ENCODE measurements at regions not wholly inside any gene's neighbourhood (a gene's known extent, or its start where the extent isn't known, plus 50 kb on each side); places are given as distances from the start of the nearest gene placed in this dataset.

DNA sequence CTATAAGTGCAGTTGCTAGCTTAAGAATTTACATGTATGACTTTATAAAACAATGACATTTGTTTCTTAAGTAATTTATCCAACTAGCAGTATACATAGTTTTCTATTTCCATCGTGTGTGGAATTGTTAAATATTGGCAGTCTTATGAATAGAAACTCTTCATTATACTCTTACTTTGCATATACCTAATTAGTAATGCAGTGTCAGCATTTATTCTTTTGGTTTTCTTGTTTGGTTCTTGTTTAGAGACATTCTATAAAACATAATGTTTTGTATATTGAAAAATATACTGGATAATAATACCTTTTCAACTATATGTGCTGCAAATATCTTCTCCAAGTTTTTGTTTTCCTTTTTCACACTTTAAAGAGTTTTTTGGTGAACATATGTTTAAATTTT lies 760.2 kb downstream of the VGLL3 start:
- TF ChIP-seq, protein P1, sequence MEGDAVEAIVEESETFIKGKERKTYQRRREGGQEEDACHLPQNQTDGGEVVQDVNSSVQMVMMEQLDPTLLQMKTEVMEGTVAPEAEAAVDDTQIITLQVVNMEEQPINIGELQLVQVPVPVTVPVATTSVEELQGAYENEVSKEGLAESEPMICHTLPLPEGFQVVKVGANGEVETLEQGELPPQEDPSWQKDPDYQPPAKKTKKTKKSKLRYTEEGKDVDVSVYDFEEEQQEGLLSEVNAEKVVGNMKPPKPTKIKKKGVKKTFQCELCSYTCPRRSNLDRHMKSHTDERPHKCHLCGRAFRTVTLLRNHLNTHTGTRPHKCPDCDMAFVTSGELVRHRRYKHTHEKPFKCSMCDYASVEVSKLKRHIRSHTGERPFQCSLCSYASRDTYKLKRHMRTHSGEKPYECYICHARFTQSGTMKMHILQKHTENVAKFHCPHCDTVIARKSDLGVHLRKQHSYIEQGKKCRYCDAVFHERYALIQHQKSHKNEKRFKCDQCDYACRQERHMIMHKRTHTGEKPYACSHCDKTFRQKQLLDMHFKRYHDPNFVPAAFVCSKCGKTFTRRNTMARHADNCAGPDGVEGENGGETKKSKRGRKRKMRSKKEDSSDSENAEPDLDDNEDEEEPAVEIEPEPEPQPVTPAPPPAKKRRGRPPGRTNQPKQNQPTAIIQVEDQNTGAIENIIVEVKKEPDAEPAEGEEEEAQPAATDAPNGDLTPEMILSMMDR (IDR thresholded peaks at IDR 0.05; ENCODE audit: low read depth, low read length) = no peak
- DNase-seq (ENCODE audit: low read depth in 2 of 2) = no peak
- H3K4me3 ChIP-seq (replicated peaks in 1 of 2; ENCODE audit: low read depth in 2 of 2, low read length in 2 of 2) = no peak overlapping the region

- no peak for DNase-seq (ENCODE audit: low read depth in 2 of 2)
- TF ChIP-seq, protein P1 (IDR thresholded peaks at IDR 0.05; ENCODE audit: low read depth, low read length) = no peak
These were observed 761.2 kb downstream of the VGLL3 start for GRCh38 chr3:86229775-86230094.

DNA sequence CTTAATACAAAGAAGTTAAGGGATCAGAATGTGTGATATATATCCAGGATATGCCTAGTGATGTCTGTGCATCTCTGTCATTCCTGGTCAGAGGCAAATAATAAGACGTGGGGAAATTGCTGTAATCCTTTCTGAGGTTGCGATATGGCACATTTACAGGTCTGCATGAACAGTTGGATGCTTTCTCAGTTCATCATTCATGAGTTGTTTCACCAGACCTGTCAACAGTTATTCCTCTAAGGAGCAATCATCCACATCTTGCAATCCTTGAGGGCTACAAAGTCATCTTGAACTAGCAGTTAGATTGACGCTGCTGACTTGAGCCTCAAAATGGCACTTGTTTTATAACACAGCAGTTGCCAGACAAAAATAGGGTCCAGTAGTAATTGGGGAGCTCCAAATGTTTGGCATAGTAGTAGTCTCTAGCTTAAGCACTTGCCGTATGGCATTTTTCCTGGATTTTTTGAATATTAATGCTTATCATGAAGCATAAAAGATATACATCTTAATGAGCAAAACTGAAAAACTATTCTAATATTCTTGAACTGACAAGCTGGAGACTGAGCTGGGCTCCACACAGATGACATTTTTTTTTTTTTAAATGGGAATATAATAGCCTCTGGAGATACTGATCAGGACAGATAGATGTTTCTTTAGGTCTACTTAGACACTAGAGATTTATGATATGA lies 761.7 kb downstream of the VGLL3 start:
- DNase-seq (ENCODE audit: low read depth in 2 of 2) = no peak
- TF ChIP-seq, protein P1 (IDR thresholded peaks at IDR 0.05; ENCODE audit: low read depth, low read length) = no peak
- no peak overlapping the region for H3K4me3 ChIP-seq (replicated peaks in 1 of 2; ENCODE audit: low read depth in 2 of 2, low read length in 2 of 2)

More at GRCh38 chr3:86229775-86230094, 761.2 kb downstream of the VGLL3 start:
- H3K4me3 ChIP-seq (replicated peaks in 1 of 2; ENCODE audit: low read depth in 2 of 2, low read length in 2 of 2) = no peak overlapping the region

GRCh38 chr3:86228101-86228500 lies 762.8 kb downstream of the VGLL3 start:
- H3K4me3 ChIP-seq (replicated peaks in 1 of 2; ENCODE audit: low read depth in 2 of 2, low read length in 2 of 2) = no peak overlapping the region
- no peak for DNase-seq (ENCODE audit: low read depth in 2 of 2)
- TF ChIP-seq, protein P1 (IDR thresholded peaks at IDR 0.05; ENCODE audit: low read depth, low read length) = no peak

DNA sequence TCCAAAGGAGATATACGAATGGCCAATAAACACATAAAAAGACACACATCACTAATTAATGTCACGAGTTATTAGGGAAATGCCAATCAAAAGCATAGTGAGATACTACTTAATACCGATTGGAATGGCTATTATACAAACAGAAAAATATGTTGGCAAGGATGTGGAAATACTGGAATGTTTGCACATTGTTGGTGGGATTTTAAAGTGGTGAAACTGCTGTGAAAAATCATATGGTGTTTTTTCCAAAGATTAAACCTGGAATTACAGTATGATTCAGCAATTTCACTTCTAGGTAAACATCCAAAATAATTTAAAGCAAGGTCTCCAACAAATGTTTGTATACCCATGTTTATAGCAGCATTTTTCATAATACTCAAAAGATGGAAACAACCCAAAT lies 765.5 kb downstream of the VGLL3 start:
- no peak overlapping the region for H3K4me3 ChIP-seq (replicated peaks in 1 of 2; ENCODE audit: low read depth in 2 of 2, low read length in 2 of 2)
- TF ChIP-seq, protein P1 (IDR thresholded peaks at IDR 0.05; ENCODE audit: low read depth, low read length) = no peak
- DNase-seq (ENCODE audit: low read depth in 2 of 2) = no peak

GRCh38 chr3:86221601-86222000 lies 769.3 kb downstream of the VGLL3 start:
- no peak for DNase-seq (ENCODE audit: low read depth in 2 of 2)
- TF ChIP-seq, protein P1 (IDR thresholded peaks at IDR 0.05; ENCODE audit: low read depth, low read length) = no peak
- no peak overlapping the region for H3K4me3 ChIP-seq (replicated peaks in 1 of 2; ENCODE audit: low read depth in 2 of 2, low read length in 2 of 2)

DNA sequence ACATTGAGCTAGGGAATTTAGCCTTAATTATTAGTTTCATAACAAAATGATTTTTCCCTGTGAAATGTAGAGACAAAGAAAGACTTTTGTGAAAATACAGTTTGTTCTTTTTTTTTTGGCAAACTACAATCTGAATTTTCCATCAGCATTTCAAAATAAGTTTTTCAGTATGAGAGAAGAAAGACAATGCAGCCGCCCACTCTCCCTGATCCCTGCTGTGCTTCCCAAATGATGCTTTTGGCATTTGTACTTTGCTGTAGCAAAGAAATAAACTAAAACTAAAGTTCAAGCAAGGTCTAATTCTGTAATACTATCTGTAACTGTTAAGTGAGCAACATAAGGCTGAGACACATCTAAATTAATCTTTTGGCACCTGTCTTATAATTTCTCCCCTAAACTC lies 782.2 kb downstream of the VGLL3 start:
- TF ChIP-seq, protein P1 (IDR thresholded peaks at IDR 0.05; ENCODE audit: low read depth, low read length) = no peak

More for the DNA sequence above, 782.2 kb downstream of the VGLL3 start:
- H3K4me3 ChIP-seq (replicated peaks in 1 of 2; ENCODE audit: low read depth in 2 of 2, low read length in 2 of 2) = no peak overlapping the region
- no peak for DNase-seq (ENCODE audit: low read depth in 2 of 2)
